ENCODE measurements at regions not wholly inside any gene's neighbourhood (a gene's known extent, or its start where the extent isn't known, plus 50 kb on each side); places are given as distances from the start of the nearest gene placed in this dataset.

DNA sequence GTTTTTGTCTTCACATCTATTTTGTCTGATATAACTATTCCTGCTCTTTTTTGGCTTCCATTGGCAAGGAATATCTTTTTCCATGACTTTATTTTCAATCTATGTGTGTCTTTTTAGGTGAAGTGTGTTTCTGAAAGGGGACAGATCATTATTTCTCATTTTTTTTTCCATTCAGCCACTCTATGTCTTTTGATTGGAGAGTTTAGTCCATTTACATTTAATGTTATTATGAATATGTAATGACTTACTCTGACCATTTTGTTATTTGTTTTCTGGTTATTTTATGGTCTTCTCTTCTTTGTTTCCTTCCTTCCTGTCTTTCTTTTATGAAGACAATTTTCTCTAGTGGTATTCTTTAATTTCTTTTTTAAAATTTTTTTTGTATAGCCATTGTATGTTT lies 178.6 kb upstream of the CNTN5 start:
- TF ChIP-seq, protein P1, sequence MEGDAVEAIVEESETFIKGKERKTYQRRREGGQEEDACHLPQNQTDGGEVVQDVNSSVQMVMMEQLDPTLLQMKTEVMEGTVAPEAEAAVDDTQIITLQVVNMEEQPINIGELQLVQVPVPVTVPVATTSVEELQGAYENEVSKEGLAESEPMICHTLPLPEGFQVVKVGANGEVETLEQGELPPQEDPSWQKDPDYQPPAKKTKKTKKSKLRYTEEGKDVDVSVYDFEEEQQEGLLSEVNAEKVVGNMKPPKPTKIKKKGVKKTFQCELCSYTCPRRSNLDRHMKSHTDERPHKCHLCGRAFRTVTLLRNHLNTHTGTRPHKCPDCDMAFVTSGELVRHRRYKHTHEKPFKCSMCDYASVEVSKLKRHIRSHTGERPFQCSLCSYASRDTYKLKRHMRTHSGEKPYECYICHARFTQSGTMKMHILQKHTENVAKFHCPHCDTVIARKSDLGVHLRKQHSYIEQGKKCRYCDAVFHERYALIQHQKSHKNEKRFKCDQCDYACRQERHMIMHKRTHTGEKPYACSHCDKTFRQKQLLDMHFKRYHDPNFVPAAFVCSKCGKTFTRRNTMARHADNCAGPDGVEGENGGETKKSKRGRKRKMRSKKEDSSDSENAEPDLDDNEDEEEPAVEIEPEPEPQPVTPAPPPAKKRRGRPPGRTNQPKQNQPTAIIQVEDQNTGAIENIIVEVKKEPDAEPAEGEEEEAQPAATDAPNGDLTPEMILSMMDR (IDR thresholded peaks at IDR 0.05; ENCODE audit: insufficient read depth, low read depth, low read length): no peak
- DNase-seq (ENCODE audit: low read depth): no peak
- no peak overlapping the region for H3K4me3 ChIP-seq (ENCODE audit: low read depth, low read length)

DNA sequence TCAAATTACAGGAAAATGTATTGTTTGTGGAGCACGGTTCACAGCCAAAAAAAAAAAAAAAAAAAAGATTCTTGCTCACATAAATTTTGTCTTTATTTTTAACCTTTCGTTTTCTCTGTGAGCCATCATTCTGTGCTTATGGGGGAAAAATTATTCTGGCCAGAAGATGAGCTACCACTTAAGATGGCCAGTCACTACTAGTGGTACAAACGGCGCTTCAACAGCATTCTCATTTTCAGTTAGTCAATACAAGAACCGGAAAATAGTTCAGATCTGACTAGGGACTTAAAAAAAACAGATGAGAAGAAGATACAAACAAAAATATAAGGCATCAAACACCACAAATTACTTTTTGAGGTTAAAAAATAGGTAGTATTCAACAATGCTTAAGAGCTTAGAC lies 158.6 kb upstream of the CNTN5 start:
- no peak for DNase-seq (ENCODE audit: low read depth)
- no peak overlapping the region for H3K4me3 ChIP-seq (ENCODE audit: low read depth, low read length)
- TF ChIP-seq, protein P1 (IDR thresholded peaks at IDR 0.05; ENCODE audit: insufficient read depth, low read depth, low read length): no peak

DNA sequence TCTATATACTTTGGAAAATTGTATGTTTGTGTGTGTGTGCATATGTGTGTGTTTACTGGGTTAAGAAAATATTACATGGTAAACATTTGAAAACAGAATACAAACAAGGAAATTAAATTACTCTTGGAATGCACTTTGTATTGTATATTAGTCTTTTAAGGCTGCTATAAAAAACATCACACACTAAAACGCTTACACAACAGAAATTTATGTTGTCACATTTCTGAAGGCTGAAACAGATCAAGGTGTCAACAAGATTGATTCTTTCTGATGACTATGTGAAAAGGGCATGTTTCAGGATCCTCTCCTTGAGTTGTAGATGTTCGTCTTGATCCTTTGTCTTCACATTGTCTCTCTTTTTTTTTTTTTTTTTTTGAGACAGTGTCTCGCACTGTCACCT lies 149.1 kb upstream of the CNTN5 start:
- no peak overlapping the region for H3K4me3 ChIP-seq (ENCODE audit: low read depth, low read length)
- DNase-seq (ENCODE audit: low read depth): no peak
- TF ChIP-seq, protein P1 (IDR thresholded peaks at IDR 0.05; ENCODE audit: insufficient read depth, low read depth, low read length): no peak

DNA sequence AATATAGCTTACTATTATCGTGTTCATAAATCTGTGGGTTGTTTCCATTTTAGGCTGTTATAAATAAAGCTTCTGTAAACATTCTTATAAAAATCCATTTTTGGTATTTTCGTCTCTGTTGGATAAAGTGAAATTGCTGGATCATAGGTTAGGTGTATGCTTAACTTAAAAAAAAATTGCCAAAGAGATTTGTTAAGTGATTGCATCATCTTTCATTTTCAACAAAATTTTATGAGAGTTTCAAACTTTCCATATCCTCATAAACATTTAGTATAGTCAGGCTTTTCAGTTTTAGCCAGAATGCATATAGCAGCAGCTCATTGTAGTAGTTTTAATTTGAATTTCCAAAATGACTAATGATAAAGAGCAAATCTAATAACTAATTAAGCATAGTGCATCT lies 146.7 kb upstream of the CNTN5 start:
- no peak for DNase-seq (ENCODE audit: low read depth)
- H3K4me3 ChIP-seq (ENCODE audit: low read depth, low read length): no peak overlapping the region
- TF ChIP-seq, protein P1 (IDR thresholded peaks at IDR 0.05; ENCODE audit: insufficient read depth, low read depth, low read length): no peak

DNA sequence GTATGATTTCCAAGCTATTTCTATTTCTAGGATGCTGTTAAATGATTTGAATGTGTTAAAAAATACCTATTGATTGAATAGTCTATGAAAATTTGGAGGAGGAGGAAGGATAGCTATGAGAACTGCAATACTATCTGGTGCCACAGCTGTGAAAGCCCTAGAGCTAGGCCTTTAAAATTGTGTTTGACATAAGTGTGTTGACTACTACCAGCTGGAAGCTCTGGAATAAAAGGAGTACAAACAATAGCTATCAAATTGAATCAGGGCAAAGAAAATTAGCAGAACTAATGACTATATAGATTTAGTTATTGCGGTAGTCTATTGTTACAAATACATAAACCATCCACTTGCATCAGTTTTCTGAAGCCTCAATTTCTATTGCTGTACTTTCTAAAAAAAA lies 124.8 kb upstream of the CNTN5 start:
- TF ChIP-seq, protein P1 (IDR thresholded peaks at IDR 0.05; ENCODE audit: insufficient read depth, low read depth, low read length): no peak
- no peak overlapping the region for H3K4me3 ChIP-seq (ENCODE audit: low read depth, low read length)
- no peak for DNase-seq (ENCODE audit: low read depth)

DNA sequence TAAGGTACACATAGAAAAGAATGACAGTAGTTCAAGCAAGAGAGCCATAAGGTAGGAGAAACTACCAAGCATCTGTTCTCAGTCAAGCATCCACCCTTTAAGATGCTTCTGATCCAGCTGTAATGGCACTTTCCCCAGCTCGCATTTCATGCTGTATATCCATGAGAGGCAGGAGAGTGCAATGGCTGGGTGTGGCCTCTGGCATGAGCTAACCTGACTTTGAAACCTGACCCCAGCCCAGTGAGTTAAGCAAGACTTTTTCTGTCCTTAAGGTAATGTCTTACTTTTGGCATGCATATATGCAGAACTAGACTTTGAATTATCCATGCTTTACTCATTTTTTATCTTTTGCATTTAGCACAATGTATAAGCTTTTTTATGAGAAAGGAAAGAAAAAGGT lies 79.8 kb upstream of the CNTN5 start:
- TF ChIP-seq, protein P1 (IDR thresholded peaks at IDR 0.05; ENCODE audit: insufficient read depth, low read depth, low read length): no peak
- H3K4me3 ChIP-seq (ENCODE audit: low read depth, low read length): no peak overlapping the region
- DNase-seq (ENCODE audit: low read depth): no peak

DNA sequence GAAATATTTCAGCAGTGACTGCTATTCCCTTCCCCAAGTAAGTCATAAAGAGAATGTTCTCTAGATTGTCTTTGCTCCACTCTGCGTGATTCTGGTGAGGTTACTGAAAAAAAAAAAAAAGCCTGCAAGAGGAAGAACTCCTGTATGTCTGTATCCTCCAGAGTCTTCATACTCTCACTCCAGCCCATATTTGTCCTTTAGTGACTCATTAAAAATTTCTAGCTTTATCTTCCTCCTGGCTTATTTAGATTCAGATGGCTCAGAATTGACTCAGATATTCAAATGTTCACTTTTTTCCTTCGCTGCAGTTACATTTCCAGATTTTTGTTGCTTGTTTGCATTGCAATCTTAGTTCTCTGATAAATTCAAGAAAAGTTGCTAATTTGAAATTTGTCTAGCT lies 76.3 kb upstream of the CNTN5 start:
- no peak for DNase-seq (ENCODE audit: low read depth)
- TF ChIP-seq, protein P1 (IDR thresholded peaks at IDR 0.05; ENCODE audit: insufficient read depth, low read depth, low read length): no peak
- no peak overlapping the region for H3K4me3 ChIP-seq (ENCODE audit: low read depth, low read length)

Data from fibroblast of villous mesenchyme (primary cell).